ENCODE measurements at regions not wholly inside any gene's neighbourhood (a gene's known extent, or its start where the extent isn't known, plus 50 kb on each side); places are given as distances from the start of the nearest gene placed in this dataset.

- Histone ChIP-seq H3K9me3 (ENCODE audit: control insufficient read depth in 2 of 3, insufficient read depth in 1 of 3, low read length in 3 of 3) (no peaks in the 10 kb centered on the region), H3K36me3 (ENCODE audit: control insufficient read depth in 2 of 3, insufficient read depth in 3 of 3, low read length in 3 of 3) (no peaks in the 10 kb centered on the region), H3K27ac (ENCODE audit: low read depth in 2 of 2, low read length in 2 of 2) (no peak overlapping the region), H3K4me3 (ENCODE audit: low read length in 3 of 3) (no peak overlapping the region), H3K4me1 (ENCODE audit: control insufficient read depth in 2 of 3, insufficient read depth in 2 of 3, low read depth in 1 of 3, low read length in 3 of 3) (peaks cover 0 to 3% (median 0%) of the 10 kb centered on the region in 3 donors), H3K9ac (ENCODE audit: low read length in 3 of 3) (no peak overlapping the region), H3K27me3 (ENCODE audit: control insufficient read depth, insufficient read depth, low read length) (no peaks in the 10 kb centered on the region)
- FAIRE-seq (no peak), DNase-seq (peak; percentile 62 to 77 (median 71))
- TF ChIP-seq, protein P1, sequence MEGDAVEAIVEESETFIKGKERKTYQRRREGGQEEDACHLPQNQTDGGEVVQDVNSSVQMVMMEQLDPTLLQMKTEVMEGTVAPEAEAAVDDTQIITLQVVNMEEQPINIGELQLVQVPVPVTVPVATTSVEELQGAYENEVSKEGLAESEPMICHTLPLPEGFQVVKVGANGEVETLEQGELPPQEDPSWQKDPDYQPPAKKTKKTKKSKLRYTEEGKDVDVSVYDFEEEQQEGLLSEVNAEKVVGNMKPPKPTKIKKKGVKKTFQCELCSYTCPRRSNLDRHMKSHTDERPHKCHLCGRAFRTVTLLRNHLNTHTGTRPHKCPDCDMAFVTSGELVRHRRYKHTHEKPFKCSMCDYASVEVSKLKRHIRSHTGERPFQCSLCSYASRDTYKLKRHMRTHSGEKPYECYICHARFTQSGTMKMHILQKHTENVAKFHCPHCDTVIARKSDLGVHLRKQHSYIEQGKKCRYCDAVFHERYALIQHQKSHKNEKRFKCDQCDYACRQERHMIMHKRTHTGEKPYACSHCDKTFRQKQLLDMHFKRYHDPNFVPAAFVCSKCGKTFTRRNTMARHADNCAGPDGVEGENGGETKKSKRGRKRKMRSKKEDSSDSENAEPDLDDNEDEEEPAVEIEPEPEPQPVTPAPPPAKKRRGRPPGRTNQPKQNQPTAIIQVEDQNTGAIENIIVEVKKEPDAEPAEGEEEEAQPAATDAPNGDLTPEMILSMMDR (IDR thresholded peaks at IDR 0.05; ENCODE audit: borderline replicate concordance, extremely low read depth, insufficient read depth), result peak; percentile 76
- intact Hi-C loops (cut with DNase I), result no loop called here
Measured at GRCh38 chr18:50507120-50507590, 52.7 kb upstream of the MAPK4 start.

DNA sequence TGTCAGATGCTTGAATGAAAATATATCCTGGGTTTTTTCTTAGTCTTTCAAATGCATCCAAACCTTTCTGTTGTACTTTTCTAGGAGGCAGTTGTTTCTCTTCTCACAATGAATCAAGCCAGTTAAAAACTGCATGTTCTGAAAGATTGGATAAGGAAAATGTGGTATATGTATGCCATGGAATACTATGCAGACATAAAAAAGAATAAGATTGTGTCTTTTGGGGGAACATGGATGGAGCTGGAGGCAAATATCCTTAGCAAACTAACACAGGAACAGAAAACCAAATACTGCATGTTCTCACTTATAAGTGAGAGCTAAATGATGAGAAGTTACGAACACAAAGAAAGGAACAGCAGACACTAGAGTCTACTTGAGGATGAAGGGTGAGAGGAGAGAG lies 51.7 kb upstream of the MAPK4 start:
- DNase-seq (no peak), FAIRE-seq (no peak)
- H3K27me3 ChIP-seq (ENCODE audit: control insufficient read depth, insufficient read depth, low read length), result no peaks in the 10 kb centered on the region
- H3K9ac ChIP-seq (ENCODE audit: low read length in 3 of 3), result no peak overlapping the region
- H3K9me3 ChIP-seq (ENCODE audit: control insufficient read depth in 2 of 3, insufficient read depth in 1 of 3, low read length in 3 of 3), result no peaks in the 10 kb centered on the region
- no peaks in the 10 kb centered on the region for H3K36me3 ChIP-seq (ENCODE audit: control insufficient read depth in 2 of 3, insufficient read depth in 3 of 3, low read length in 3 of 3)
- H3K4me1 ChIP-seq (ENCODE audit: control insufficient read depth in 2 of 3, insufficient read depth in 2 of 3, low read depth in 1 of 3, low read length in 3 of 3), result peaks cover 0 to 3% (median 0%) of the 10 kb centered on the region in 3 donors
- no peak overlapping the region for H3K27ac ChIP-seq (ENCODE audit: low read depth in 2 of 2, low read length in 2 of 2)
- TF ChIP-seq, protein P1 (IDR thresholded peaks at IDR 0.05; ENCODE audit: borderline replicate concordance, extremely low read depth, insufficient read depth), result no peak
- H3K4me3 ChIP-seq (ENCODE audit: low read length in 3 of 3), result no peak overlapping the region
- intact Hi-C loops (cut with DNase I), result no loop called here

DNA sequence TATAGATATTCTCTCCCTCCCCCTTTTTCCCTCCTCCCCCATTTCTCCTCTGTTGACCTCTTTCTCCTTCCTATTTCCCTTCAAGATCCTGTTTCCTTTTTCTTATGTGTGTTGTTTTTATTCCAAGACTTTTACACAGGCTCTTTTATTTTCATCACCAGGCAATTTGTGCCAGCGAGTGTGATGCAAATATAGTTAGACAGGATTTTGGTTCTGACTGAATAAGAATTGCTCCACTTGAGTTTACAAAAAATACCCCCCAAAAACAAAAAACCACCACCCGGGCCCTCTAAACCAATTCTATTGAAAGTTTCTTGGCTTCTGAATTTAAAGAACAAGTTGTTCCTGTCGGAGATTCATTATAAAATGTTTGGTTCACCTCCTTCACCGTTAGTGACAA lies 50.9 kb upstream of the MAPK4 start:
- intact Hi-C loops (cut with DNase I), result no loop called here
- FAIRE-seq, result no peak
- no peaks in the 10 kb centered on the region for H3K9me3 ChIP-seq (ENCODE audit: control insufficient read depth in 2 of 3, insufficient read depth in 1 of 3, low read length in 3 of 3)

More for the DNA sequence above, 50.9 kb upstream of the MAPK4 start:
- Histone ChIP-seq H3K36me3 (ENCODE audit: control insufficient read depth in 2 of 3, insufficient read depth in 3 of 3, low read length in 3 of 3) (no peaks in the 10 kb centered on the region), H3K27ac (ENCODE audit: low read depth in 2 of 2, low read length in 2 of 2) (no peak overlapping the region), H3K4me3 (ENCODE audit: low read length in 3 of 3) (no peak overlapping the region), H3K9ac (ENCODE audit: low read length in 3 of 3) (no peak overlapping the region), H3K4me1 (ENCODE audit: control insufficient read depth in 2 of 3, insufficient read depth in 2 of 3, low read depth in 1 of 3, low read length in 3 of 3) (peaks cover 0 to 3% (median 0%) of the 10 kb centered on the region in 3 donors), H3K27me3 (ENCODE audit: control insufficient read depth, insufficient read depth, low read length) (no peaks in the 10 kb centered on the region)
- TF ChIP-seq, protein P1 (IDR thresholded peaks at IDR 0.05; ENCODE audit: borderline replicate concordance, extremely low read depth, insufficient read depth), result no peak
- no peak for DNase-seq

All from kidney (tissue), 13 donors.